Kidney (tissue), 13 donors: ENCODE measurements at regions not wholly inside any gene's neighbourhood (a gene's known extent, or its start where the extent isn't known, plus 50 kb on each side); places are given as distances from the start of the nearest gene placed in this dataset.

Experiments used
- DNase-seq, 5 donors: peaks; one replicate each; pipeline ENCODE4 v3.0.0-alpha.2; 2013 to 2020
- FAIRE-seq: peaks from 2 replicates; lab custom pipeline; 2012; peaks lifted over from hg19 to GRCh38; lab: Jason Lieb, UNC
- H3K27ac ChIP-seq, 2 donors: one replicate each; pipeline ENCODE4 v1.7.0; 2013; ENCODE audit warnings: low read depth in 2 of 2, low read length in 2 of 2, inconsistent platforms in 1 of 2
- H3K27me3 ChIP-seq: one replicate; pipeline ENCODE4 v1.7.1; 2013; ENCODE audit warnings: low read length, inconsistent platforms; ENCODE audit not compliant: control insufficient read depth, insufficient read depth
- H3K36me3 ChIP-seq, 3 donors: one replicate each; pipeline versions ENCODE4 v1.7.0 to v1.7.1; 2013; ENCODE audit warnings: low read length in 3 of 3, control low read depth in 1 of 3, inconsistent platforms in 1 of 3; ENCODE audit not compliant: insufficient read depth in 3 of 3, control insufficient read depth in 2 of 3
- H3K4me1 ChIP-seq, 3 donors: one replicate each; pipeline versions ENCODE4 v1.7.0 to v1.7.1; 2013; ENCODE audit warnings: low read length in 3 of 3, inconsistent platforms in 1 of 3, low read depth in 1 of 3; ENCODE audit not compliant: control insufficient read depth in 2 of 3, insufficient read depth in 2 of 3
- H3K4me3 ChIP-seq, 3 donors: one replicate each; pipeline versions ENCODE4 v1.7.0 to v1.8.1; 2013; ENCODE audit warnings: low read length in 3 of 3, control low read depth in 1 of 3, inconsistent platforms in 1 of 3
- H3K9ac ChIP-seq, 3 donors: one replicate each; pipeline versions ENCODE4 v1.7.0 to v1.7.1; 2013; ENCODE audit warnings: low read length in 3 of 3, control low read depth in 1 of 3, inconsistent platforms in 1 of 3
- H3K9me3 ChIP-seq, 3 donors: one replicate each; pipeline versions ENCODE4 v1.7.0 to v1.7.1; 2013; ENCODE audit warnings: low read length in 3 of 3, control low read depth in 1 of 3, inconsistent platforms in 1 of 3; ENCODE audit not compliant: control insufficient read depth in 2 of 3, insufficient read depth in 1 of 3
- intact Hi-C: fragments of 100-400 bp; cut with DNase I; formaldehyde crosslinking; loops from one replicate; pipeline ENCODE4 v1.11.1; 2022
- TF ChIP-seq, protein P1 (sequence below): IDR thresholded peaks from 3 replicates; pipeline ENCODE4 v1.5.1; 2012; ENCODE audit warnings: mild to moderate bottlenecking, moderate library complexity, borderline replicate concordance; ENCODE audit not compliant: insufficient read depth; ENCODE audit errors: extremely low read depth
- donor health status: control.
- donor health status: control.
- donor health status: control.
- donor health status: control.
- donor health status: control.
- donor health status: DM: yes; HTN: yes; CAD: no.
- donor health status: Normal renal cell carcinoma (clear cell type).

DNA sequence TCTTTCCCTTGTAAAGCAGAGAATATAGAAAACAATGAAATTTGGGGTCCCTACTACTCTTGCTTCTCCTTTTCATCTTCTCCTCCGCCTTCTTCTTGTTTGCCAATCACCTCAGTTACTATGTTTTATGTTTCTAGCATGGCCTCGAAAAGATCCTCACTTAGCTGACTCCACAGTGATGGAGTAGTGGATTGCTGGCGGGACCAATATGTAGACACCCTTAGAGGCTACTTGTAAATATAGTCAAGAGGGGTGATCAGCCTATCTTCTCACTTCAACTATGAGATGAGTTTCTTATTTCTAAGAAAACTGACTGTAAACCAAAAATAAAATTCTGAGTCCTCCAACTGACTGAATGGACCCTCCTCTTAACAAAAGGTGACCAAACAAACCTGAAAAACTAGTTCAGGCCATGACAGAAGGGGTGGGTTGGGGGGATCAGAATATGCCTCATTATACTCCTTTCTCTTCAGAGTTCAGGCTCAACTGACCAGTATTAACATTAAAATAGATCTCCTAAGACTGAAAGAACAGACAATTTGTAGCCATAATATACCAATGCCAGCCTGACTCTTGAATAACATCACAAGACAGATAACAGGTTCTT lies 829.0 kb downstream of the TLE4 start:
- no peak for FAIRE-seq

GRCh38 chr9:80399606-80400005 lies 827.8 kb downstream of the TLE4 start:
- no peak overlapping the region for H3K27ac ChIP-seq
- H3K4me3 ChIP-seq = no peak overlapping the region
- DNase-seq (no peak), FAIRE-seq (no peak)
- H3K9ac ChIP-seq = no peak overlapping the region
- TF ChIP-seq, protein P1, sequence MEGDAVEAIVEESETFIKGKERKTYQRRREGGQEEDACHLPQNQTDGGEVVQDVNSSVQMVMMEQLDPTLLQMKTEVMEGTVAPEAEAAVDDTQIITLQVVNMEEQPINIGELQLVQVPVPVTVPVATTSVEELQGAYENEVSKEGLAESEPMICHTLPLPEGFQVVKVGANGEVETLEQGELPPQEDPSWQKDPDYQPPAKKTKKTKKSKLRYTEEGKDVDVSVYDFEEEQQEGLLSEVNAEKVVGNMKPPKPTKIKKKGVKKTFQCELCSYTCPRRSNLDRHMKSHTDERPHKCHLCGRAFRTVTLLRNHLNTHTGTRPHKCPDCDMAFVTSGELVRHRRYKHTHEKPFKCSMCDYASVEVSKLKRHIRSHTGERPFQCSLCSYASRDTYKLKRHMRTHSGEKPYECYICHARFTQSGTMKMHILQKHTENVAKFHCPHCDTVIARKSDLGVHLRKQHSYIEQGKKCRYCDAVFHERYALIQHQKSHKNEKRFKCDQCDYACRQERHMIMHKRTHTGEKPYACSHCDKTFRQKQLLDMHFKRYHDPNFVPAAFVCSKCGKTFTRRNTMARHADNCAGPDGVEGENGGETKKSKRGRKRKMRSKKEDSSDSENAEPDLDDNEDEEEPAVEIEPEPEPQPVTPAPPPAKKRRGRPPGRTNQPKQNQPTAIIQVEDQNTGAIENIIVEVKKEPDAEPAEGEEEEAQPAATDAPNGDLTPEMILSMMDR = no peak
- intact Hi-C loops = no loop called here
- no peaks in the 10 kb centered on the region for H3K9me3 ChIP-seq
- no peaks in the 10 kb centered on the region for H3K27me3 ChIP-seq
- H3K36me3 ChIP-seq = no peaks in the 10 kb centered on the region
- no peaks in the 10 kb centered on the region for H3K4me1 ChIP-seq

More for the DNA sequence above, 829.0 kb downstream of the TLE4 start:
- H3K27me3 ChIP-seq = no peaks in the 10 kb centered on the region
- H3K9ac ChIP-seq = no peak overlapping the region
- no peaks in the 10 kb centered on the region for H3K4me1 ChIP-seq
- TF ChIP-seq, protein P1 = no peak
- intact Hi-C loops = no loop called here
- no peaks in the 10 kb centered on the region for H3K9me3 ChIP-seq
- H3K27ac ChIP-seq = no peak overlapping the region
- H3K36me3 ChIP-seq = no peaks in the 10 kb centered on the region
- no peak overlapping the region for H3K4me3 ChIP-seq
- no peak for DNase-seq

DNA sequence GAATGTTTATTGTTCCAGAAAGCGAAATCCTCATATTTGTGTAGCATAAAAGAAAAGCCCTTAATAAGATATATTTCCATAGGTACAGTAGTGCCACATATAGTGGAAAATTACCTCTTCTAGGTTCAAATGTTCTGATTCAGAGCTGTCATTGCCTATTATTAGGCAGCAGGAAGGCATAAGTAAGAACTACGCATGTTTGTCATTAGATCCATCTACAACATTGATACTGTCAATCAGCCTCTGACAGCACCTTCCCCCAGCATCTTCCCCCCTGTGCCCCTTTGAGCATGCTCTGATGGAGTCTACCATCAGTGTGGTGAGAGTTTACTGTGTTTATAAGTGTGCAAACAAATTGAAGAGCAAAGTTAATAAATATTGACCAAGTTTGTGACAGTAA lies 816.1 kb downstream of the TLE4 start:
- TF ChIP-seq, protein P1 = no peak

GRCh38 chr9:80385246-80385645 lies 813.5 kb downstream of the TLE4 start:
- no peak overlapping the region for H3K4me3 ChIP-seq
- no peaks in the 10 kb centered on the region for H3K9me3 ChIP-seq
- no peaks in the 10 kb centered on the region for H3K27me3 ChIP-seq
- TF ChIP-seq, protein P1 = no peak
- no peak overlapping the region for H3K27ac ChIP-seq
- intact Hi-C loops = no loop called here
- H3K36me3 ChIP-seq = no peaks in the 10 kb centered on the region
- no peaks in the 10 kb centered on the region for H3K4me1 ChIP-seq
- no peak overlapping the region for H3K9ac ChIP-seq
- no peak for FAIRE-seq
- no peak for DNase-seq

More for the DNA sequence above, 816.1 kb downstream of the TLE4 start:
- DNase-seq = no peak
- intact Hi-C loops = no loop called here
- Histone ChIP-seq H3K9me3 (no peaks in the 10 kb centered on the region), H3K4me3 (no peak overlapping the region), H3K27ac (no peak overlapping the region), H3K36me3 (no peaks in the 10 kb centered on the region), H3K27me3 (no peaks in the 10 kb centered on the region), H3K4me1 (no peaks in the 10 kb centered on the region), H3K9ac (no peak overlapping the region)
- FAIRE-seq = no peak
